Upper lobe of left lung (tissue), 4 donors: ENCODE measurements at regions not wholly inside any gene's neighbourhood (a gene's known extent, or its start where the extent isn't known, plus 50 kb on each side); places are given as distances from the start of the nearest gene placed in this dataset.

Experiments
- EP300 ChIP-seq, 4 donors: sonication (generic); formaldehyde crosslinking; IDR thresholded peaks; one replicate each; pipeline ENCODE4 v1.5.1; 2017; ENCODE audit warnings: antibody characterized with exemption in 4 of 4, control low read depth in 2 of 4
- TF ChIP-seq, protein P1 (sequence below), 6 experiments: fragments of 450-650 bp in 4 of 6; fragments of 200-600 bp in 2 of 6; sonication (generic) in 2 of 6; IDR thresholded peaks; one replicate each; pipeline ENCODE4 v1.5.1; 2016 to 2019; ENCODE audit warnings: antibody characterized with exemption in 6 of 6

DNA sequence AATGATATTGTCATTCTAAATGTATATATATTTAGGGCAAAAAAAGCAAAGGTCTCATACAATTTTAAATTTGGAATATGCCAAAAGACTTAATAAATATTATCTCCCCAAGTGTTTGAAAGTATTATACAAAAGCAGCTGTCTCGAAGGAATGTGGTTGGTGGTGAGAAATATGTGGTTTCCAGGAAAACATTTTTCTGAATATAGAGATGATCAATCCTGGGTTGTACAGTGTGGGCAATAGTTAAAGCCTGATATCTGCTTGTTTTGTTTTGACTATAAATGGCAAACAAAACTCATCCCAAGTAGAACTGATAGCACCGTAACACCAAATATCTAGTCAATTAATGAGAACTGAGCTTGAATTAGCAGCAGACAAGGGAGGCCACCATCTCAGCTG lies 391.8 kb upstream of the CD180 start:
- TF ChIP-seq EP300 (IDR thresholded peaks at IDR 0.05) = no peak
- TF ChIP-seq, protein P1, sequence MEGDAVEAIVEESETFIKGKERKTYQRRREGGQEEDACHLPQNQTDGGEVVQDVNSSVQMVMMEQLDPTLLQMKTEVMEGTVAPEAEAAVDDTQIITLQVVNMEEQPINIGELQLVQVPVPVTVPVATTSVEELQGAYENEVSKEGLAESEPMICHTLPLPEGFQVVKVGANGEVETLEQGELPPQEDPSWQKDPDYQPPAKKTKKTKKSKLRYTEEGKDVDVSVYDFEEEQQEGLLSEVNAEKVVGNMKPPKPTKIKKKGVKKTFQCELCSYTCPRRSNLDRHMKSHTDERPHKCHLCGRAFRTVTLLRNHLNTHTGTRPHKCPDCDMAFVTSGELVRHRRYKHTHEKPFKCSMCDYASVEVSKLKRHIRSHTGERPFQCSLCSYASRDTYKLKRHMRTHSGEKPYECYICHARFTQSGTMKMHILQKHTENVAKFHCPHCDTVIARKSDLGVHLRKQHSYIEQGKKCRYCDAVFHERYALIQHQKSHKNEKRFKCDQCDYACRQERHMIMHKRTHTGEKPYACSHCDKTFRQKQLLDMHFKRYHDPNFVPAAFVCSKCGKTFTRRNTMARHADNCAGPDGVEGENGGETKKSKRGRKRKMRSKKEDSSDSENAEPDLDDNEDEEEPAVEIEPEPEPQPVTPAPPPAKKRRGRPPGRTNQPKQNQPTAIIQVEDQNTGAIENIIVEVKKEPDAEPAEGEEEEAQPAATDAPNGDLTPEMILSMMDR (IDR thresholded peaks at IDR 0.05) = no peak
